Breast epithelium (tissue), 3 donors: ENCODE measurements at regions not wholly inside any gene's neighbourhood (a gene's known extent, or its start where the extent isn't known, plus 50 kb on each side); places are given as distances from the start of the nearest gene placed in this dataset.

Source experiments
- CTCF ChIP-seq, 3 donors: fragments of 450-650 bp; IDR thresholded peaks; one replicate each; pipeline ENCODE4 v1.5.1; 2016 to 2017; ENCODE audit warnings: antibody characterized with exemption in 3 of 3, mild to moderate bottlenecking in 3 of 3, moderate library complexity in 3 of 3
- POLR2A ChIP-seq: fragments of 450-650 bp; IDR thresholded peaks from one replicate; pipeline ENCODE4 v1.6.1; 2016; ENCODE audit warnings: antibody characterized with exemption, mild to moderate bottlenecking, moderate library complexity
- POLR2AphosphoS5 ChIP-seq, 3 donors: sonication (generic); formaldehyde crosslinking; IDR thresholded peaks; one replicate each; pipeline ENCODE4 v1.6.1; 2017; ENCODE audit warnings: antibody characterized with exemption in 3 of 3

DNA sequence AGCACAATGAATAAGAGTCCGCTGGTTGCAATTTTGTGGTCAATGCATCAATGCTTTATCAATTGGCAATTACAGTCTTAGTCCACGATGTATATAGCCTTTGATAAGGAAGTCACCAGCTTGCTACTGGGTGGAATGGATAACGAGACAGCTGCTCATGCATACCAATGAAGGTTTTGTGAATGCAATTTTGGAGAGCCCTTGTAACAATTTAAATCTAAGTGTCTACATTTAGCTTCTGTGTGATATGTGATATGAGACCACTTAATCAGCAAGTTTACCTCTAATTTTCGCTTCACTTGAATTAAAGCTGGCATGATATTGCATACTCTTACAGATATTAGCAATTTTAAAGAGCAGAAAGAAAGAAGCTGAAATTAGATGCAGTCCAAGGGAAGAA lies 543.9 kb downstream of the RNF144B start:
- no peak for TF ChIP-seq CTCF (IDR thresholded peaks at IDR 0.05)
- TF ChIP-seq POLR2A, result no peak
- TF ChIP-seq POLR2AphosphoS5 (IDR thresholded peaks at IDR 0.05), result no peak
